GM19438 (cell line): ENCODE measurements at regions not wholly inside any gene's neighbourhood (a gene's known extent, or its start where the extent isn't known, plus 50 kb on each side); places are given as distances from the start of the nearest gene placed in this dataset.
"Not testable (repeated sequence)": the region's sequence is repeated elsewhere in the genome, so short reads cannot be mapped to it uniquely, and the experiment has no call there.

Source experiments
- ATAC-seq: cut with Tn5 transposase; IDR thresholded peaks from one replicate; pipeline ENCODE4 v1.9.1; 2021; ENCODE audit warnings: low read depth; ENCODE audit not compliant: unreplicated experiment

DNA sequence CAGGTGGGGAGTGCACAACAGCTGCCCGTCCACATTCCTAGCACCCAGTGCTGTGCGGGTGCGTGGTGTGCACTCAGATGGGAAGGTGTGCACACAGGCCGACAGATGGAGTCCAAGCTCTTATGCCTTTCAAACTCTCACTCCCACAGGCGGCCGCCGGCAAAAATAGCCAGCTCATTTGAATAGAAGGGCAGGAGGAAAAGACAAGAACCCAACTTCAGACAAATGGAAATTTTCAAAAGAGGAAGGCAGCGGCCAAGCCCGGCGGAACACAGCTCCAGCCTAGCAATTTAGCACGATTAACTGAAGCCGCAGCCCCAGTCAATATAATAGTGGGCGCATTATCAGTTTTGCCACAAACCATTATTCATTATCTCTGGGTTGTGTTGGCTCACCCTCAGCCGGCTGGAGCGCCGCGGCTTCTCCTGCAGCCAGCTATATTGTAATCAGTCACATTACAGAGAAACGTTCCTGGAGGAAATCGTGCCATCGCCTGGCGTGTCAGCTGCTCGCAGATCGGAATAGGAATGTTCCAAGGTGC, 103.9 kb upstream of the SEC14L1 start:
- no peak for ATAC-seq

DNA sequence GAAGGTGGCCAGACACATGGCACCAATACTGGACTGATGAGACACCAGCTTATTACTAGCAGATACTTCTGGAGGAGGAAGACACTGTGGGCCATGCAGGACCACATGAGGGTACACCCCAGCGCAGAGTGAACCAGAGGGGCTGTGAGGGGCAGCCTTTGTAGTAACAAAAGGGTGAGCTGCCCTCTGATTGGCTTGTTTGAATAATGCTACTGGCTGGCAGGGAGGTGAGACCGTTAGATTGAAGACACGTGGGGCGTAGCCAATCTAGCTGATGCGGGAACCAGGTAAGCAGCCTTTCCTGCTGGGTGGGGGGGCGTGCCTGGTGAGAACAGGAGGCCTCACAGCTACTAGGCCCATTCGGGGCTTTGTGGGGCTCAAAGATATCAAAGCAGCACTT, 102.8 kb upstream of the SEC14L1 start:
- ATAC-seq = no peak

DNA sequence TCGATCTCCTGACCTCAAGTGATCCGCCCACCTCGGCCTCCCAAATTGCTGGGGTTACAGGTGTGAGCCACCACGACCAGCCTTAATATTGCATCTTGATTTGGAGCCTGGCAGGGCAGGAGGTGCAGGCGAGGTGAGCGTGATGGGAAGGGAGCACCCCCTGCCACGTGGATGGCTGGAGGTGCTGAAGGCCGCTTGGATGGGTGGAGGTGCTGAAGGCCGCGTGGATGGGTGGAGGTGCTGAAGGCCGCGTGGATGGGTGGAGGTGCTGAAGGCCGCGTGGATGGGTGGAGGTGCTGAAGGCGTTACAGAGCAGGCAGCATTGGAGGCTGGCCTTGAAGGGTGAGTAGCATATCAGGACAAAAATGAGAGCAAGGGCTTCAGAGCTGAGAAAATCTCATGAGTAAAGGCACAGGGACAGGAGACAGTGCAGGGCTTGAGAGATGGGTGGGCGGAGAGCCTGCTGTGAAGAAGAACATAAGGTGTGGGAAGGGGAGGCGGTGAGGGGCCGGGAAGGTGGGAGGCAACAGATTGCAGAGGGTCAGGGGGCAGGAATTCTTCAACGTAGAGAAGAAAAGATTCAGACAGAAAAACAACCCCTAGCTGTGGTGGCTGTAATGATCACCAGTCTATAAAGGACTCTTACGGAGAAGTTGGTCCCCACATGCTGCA, 101.7 kb upstream of the SEC14L1 start:
- ATAC-seq = no peak

DNA sequence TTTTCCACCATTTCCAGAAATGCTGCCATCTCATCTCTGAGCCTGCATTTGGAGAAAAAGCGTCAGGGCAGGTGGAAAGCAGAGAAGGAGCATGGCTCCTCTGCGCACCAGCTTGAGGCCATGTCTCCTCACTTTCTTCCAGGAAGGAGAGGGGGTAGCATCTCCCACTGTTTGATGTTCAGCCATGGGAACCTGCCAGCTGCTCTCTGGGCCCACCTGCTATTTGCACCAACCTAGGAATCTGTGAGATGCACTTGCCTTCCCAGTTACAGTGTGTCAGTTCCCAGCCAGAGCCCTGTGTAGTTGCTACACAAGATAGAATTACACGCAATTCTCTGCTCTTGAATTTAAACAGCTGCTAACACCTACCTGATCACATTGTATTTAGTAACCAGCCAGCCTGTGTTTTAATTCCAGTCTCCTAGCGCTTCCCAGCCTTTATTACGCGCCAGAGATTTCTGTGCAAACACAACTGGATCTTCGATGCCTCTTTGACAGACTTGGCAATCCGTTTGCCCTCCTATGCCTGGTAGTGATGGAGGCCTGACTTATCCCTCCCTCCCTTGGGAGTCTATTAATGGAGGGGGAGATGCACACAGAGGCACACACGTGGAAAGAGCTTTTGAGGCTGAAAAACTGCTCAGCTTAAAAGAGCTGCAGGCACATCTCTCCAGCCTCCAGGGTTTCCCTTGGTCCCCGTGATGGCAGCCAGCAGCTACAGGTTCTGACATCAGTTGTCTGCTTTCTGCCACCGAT, 98.1 kb upstream of the SEC14L1 start:
- no peak for ATAC-seq

DNA sequence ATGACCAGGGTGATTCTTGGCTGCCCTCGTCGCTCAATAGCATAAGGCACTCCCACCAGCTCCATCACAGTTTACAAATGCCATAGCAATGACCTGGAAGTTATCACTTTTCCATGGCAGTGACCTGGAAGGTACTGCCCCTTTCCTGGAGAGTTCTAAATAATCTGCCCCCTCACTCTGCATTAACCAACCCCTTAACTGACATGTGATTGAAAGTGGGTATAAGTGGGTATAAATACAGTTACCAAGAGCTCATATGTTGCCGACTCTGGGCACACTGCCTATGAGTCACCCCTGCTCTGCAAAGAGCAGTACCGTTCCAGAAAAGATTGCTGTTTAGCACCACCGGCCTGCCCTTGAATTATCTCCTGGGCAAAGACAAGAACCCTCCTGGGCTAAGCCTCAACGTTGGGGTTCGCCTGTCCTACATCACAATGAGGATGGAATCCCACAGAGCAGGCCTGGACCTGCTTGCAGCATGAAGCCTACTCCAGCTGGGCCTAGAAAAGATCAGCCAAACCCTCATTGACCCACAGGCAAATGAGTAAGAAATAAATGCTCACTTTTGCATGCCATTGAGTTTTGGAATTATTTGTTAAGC, 95.2 kb upstream of the SEC14L1 start:
- no peak for ATAC-seq

DNA sequence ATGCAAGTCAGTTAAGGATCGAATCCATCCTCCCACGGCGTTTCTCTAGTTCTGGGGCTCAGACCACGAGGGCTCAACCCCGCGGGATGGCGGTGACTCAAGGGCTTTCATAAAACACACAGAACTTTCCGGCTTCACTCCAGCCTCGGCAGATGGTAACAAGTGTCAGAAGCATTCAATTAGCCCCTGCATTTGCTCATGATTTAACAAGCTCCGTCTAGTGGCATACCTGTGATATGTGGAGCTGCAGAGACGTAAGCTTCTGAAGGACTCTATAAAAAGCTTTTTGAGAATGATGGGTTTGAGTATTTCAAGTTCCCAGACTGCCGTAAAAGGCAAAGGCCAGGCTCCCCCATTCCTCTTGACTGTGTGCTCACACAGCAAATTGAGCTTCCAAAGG, 91.3 kb upstream of the SEC14L1 start:
- no peak for ATAC-seq

DNA sequence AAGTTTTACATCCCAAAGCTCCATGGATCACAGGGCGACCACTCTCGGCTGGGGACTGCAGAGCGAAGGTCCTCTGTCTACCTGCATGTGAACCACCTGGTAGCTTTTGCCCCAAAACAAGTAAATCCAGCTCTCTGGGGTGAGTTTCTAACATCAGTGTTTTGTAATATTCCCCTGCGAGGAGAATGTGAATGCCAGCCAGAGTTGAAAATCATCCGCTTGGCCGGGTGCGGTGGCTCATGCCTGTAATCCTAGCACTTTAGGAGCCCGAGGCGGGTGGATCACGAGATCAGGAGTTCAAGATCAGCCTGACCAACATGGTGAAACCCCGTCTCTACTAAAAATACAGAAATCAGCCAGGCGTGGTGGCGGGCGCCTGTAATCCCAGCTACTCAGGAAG, 89.9 kb upstream of the SEC14L1 start:
- not testable (repeated sequence) for ATAC-seq

DNA sequence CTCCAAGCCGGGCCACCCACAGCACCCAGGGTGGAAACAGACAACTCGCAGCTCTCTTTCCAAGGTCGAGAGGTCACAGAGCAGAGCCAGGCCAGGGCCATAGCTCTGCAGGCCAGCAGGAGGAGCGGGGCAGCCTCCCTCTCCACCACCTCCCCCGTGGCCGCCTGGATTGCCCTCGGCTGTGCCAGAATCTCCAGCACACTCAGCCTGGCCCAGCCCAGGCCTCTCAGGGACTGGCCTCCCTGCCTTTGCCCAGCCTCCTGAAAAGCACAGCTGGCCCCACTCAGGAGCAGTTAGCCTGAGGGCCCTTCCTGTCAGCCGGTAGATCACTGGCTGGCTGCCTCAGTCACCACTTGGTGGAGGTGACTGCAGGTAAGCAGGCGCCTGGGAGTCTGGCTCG, 85.8 kb upstream of the SEC14L1 start:
- no peak for ATAC-seq

DNA sequence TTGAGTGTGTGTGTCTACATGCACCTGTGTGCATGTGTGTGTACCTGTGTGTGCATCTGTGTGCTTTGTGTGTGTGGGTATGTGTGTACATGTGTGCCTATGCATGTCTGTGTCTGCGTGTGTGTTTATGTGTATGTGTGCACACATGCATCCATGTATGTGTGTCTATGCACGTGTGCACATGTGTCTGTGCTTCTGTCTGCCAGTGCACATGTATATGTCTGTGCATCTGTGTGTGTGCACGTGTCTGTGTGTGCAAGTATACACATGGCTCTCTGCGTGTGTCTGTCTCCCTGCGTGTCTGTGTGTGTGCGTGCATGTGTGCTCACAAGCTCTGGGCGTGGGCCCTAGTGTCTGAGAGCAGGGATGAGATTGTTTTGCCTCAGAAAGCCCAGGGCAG, 85.3 kb upstream of the SEC14L1 start:
- ATAC-seq = no peak

DNA sequence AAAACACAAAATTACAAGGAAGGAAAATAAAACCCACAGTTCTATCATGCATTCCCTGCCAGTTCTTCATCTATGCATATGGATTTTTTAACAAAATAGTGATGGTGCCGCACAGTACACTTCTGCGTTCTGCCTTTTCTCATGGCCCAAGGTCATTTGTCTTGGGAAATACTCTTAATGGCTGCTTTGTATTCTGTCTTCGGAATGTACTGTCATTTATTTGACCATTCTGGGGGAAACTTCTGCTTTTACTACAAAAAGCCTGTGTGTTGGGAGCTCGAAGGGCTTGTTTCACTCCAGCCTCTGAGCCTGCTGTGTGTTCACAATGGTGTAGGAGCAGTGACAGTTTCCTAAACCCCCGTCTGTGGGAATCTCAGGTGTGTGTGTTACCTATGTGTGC, 82.8 kb upstream of the SEC14L1 start:
- ATAC-seq = no peak

DNA sequence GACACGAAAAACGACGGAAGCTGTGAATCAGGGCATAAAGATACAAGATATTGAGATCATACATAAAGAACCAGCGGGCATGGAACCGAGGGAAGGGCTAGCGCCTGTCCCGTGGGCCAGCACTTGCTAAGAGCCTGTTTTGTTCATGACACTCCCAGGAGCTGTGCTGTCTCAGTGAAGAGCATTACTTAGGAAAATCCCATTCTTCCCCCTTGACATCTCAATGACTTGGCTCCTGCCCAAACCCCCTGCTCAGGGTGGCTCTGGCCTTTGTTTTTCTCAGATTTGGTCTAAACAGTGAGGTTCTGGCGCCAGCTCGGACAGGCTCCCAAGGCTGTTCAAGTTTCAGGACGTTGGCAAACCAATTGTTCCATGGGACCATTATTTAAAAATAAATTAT, 79.1 kb upstream of the SEC14L1 start:
- ATAC-seq = no peak

DNA sequence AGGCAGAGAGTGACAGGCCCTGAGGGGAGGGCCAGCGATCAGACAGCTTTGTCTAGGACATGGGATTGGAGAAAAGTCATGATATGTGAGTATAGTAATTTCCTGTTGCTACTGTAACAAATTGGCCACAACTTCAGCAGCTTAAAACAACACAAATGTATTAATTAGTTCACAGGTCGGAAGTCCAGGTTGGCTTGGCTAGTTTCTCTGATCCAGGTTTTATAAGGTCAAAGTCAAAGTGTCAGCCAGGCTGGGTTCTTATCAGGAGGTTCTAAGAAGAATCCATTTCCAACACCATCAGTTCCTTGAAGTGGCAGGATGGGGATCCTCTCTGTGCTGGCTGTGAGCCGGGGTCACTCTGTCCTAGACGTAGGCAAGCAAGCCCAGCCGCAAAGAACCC, 76.2 kb upstream of the SEC14L1 start:
- no peak for ATAC-seq

DNA sequence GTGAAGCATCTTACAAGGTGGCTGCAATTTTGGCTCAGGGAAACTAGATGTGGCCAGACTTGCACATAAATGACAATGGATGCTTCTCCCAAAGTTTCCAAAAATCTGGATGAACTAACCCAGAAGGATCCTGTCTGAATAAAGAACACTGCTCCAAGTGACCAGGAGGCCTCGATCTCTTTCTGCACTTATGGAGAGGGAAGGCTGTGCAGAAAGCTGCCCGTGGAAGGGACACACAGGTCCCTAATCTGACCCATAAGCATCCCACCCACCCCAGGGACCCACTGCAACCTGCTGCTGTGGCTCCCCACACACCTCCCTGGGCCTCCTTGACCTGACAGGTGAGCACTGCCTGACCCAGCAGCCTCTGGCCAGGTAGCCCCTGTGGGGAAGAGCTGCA, 74.6 kb upstream of the SEC14L1 start:
- ATAC-seq = no peak

DNA sequence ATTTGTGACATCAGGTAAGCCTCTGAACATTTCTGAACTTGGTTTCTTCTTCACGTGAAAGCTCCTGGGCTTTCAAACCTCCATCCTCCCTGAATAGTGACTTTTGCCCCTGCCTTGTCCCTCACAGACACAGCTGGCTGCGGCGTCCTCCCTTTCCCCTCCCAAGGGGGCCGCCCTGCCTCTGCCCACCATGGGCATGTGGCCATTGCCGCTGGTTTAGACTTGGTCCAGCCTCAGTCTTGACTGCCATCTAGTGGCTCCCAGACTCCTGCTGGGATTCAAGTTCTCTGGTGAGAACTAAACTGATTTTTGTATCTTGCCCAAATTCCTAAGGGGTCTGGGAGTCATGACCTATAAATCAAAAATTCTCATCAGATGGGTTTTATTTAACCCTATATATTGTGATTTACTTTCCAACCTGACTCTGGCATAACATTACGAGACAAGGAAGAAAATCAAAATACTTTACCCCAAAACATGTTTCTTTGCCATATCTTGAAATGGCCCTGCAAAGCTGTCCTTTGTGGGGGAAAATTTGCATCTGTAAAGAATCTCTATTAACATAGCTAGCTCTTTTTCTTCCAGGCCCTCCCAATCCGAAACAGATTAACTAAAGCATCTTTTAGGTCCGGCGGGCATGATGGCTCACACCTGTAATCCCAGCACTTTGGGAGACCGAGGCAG, 73.9 kb upstream of the SEC14L1 start:
- not testable (repeated sequence) for ATAC-seq

DNA sequence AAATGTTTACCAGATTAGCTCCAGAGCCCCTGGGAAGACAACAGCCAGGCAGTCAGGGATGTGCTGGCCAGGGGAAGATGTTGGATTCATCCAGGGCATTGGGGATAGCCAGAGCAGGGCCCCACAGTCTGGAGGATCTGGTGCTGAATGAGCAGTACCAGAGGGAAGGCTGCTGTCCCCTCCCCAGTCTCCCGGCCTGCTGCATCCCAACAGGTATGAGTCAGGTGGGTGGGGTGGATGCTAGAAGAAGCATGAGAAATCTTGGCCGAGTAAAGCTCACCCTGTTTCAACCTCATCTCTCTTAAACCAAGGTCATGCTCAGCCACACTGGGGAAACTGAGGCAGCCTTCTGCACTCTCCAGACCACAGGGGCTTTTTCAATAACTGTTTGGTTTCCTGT, 71.9 kb upstream of the SEC14L1 start:
- no peak for ATAC-seq

DNA sequence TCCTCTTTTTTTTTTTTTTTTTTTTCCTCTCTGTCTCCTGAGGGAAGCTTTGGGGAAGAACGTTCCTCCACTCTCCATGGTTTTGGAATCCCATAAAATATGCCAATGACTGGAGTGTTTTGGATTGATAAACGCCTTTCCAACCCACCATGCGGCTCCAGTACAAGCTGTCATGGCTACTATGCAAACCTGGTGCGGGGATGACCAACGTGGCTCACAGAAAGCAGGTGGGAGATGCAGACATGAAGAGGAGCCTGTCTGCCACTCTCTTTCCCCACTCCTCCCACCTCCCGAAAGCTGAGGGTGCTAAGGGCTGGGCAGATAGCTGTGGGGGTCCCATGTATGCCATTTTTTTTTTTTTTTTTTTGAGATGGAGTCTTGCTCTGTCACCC, 69.9 kb upstream of the SEC14L1 start:
- no peak for ATAC-seq

DNA sequence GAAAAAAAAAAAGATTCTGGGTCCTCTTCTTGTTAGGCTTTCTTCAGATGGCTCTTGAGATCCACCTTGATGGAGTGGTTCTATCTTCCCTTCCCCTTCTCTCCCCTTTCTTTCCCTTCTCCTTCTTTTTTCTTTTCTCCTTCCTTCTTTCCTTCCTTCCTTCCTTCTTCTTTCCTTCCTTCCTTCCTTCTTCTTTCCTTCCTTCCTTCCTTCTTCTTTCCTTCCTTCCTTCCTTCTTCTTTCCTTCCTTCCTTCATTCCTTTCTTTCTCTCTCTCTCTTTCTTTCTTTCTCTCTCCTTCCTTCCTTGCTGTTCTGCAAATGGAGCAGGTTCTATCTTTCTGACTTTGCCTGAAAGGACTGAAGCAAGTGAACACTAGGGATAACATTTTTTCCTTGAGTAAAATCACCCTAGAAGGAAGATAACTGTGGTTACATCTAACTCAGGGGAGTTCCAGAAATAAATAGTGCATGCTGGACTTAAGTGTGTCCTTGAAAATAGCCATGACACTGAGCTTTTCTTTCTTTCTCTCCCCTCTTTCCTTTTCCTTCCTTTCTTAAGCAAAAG, 68.8 kb upstream of the SEC14L1 start:
- ATAC-seq = no peak

DNA sequence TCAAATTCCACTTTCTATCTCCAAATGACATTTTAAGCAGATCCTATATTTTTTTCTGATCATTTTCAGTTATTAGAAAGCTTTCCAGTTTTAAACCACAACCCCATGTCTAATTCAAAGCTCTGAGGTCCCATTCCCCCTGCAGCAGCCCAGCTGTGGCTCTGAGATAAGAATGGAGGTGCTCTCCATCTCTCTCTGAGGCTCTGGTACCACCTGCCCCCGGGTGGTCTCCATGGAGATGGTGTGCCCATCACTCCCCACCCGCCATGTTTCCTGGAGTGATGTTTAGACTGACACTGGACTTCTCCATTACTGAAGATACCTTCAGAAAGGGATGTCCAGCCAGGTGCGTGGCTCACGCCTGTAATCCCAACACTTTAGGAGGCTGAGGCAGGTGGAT, 68.1 kb upstream of the SEC14L1 start:
- ATAC-seq = no peak

DNA sequence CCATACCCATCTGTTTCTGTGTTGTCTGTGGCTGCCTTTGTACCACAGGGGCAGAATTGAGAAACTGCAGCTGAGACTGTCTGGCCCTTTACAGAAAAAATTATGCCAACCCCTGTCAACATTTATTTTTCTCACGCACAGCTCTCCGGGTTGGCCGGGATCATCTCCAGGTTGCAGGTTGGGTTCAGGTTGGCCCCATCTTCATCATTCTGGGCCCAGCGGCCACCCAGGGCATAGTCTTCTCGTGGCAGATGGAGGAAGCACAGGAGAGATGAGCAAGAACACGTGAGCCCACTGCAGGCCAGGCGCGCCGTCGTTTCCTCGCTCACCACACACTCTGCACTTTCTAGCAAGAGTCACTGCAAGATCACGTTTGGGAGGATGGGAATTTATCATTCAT, 66.1 kb upstream of the SEC14L1 start:
- ATAC-seq = no peak

DNA sequence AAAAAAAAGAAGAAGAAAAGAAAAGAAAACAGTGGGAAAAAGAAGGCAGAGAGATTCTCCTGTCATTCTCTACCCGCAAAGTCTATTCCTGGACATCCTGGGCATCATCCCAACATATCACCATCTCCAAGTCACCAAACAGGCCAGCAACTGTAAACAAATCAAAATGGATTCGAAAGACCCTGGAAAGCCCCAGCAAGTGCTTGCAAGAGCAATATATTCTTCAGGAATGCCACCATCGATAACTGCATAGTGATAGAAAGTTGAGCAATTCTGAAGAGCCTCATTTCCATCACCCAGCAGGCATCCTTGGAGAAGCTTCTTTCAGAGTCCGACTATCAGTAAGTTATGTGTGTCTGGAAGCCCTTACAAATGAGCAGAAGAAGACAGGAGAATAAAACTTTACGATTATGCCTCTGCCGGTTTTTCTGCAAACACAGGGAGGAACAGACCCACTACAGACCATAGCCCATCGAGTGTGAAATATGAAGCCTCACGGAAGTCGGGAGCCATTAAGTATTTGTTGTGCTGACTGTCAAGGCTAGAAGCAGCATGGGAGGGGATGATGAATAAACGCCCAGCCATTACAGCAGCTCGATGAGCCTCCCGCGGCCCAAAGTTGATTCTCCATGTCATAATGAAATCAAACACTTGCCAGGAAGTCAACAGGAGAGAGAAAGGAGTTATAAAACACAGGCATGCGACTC, 64.5 kb upstream of the SEC14L1 start:
- ATAC-seq = no peak
